Peyer's patch (tissue), 4 donors: ENCODE measurements at regions not wholly inside any gene's neighbourhood (a gene's known extent, or its start where the extent isn't known, plus 50 kb on each side); places are given as distances from the start of the nearest gene placed in this dataset.

Source experiments
- POLR2A ChIP-seq, 2 donors: fragments of 450-650 bp; IDR thresholded peaks; one replicate each; pipeline ENCODE4 v1.5.1; 2017; ENCODE audit warnings: antibody characterized with exemption in 2 of 2, mild to moderate bottlenecking in 2 of 2, moderate library complexity in 2 of 2
- TF ChIP-seq, protein P1 (sequence below), 6 experiments: fragments of 450-650 bp in 4 of 6; fragments of 200-600 bp in 2 of 6; sonication (generic) in 1 of 6; IDR thresholded peaks; one replicate each; pipeline ENCODE4 v1.5.1; 2017 to 2019; ENCODE audit warnings: antibody characterized with exemption in 6 of 6, mild to moderate bottlenecking in 3 of 6, moderate library complexity in 1 of 6

DNA sequence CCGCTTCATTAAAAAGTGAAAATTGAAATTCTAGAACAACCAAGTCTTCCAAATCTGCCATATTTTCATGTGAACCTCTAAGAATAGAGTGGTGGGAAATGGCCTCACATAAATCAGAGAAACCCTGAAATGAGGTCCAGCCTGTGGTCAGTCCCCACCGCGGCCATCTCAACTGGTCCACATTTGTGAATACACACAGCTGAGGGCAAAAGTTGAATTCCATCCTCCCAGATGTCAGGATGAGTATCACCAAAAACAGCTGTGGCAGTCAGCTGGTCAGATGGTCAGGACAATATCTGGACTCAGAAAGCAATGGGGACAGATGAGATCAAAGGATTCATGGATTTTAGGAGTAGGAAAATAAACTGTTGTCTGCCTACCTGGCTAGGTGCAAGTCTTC lies 219.4 kb upstream of the NCKAP5 start:
- TF ChIP-seq, protein P1, sequence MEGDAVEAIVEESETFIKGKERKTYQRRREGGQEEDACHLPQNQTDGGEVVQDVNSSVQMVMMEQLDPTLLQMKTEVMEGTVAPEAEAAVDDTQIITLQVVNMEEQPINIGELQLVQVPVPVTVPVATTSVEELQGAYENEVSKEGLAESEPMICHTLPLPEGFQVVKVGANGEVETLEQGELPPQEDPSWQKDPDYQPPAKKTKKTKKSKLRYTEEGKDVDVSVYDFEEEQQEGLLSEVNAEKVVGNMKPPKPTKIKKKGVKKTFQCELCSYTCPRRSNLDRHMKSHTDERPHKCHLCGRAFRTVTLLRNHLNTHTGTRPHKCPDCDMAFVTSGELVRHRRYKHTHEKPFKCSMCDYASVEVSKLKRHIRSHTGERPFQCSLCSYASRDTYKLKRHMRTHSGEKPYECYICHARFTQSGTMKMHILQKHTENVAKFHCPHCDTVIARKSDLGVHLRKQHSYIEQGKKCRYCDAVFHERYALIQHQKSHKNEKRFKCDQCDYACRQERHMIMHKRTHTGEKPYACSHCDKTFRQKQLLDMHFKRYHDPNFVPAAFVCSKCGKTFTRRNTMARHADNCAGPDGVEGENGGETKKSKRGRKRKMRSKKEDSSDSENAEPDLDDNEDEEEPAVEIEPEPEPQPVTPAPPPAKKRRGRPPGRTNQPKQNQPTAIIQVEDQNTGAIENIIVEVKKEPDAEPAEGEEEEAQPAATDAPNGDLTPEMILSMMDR (IDR thresholded peaks at IDR 0.05): no peak
- TF ChIP-seq POLR2A (IDR thresholded peaks at IDR 0.05): no peak
